SU-DHL-6 (cell line): ENCODE measurements at regions not wholly inside any gene's neighbourhood (a gene's known extent, or its start where the extent isn't known, plus 50 kb on each side); places are given as distances from the start of the nearest gene placed in this dataset.

Experiments used
- EZH2phosphoT487 ChIP-seq: fragments of 200-600 bp; sonication (generic), shearing (Covaris generic); conservative IDR thresholded peaks from 2 replicates; pipeline ENCODE4 v1.6.1; 2018; ENCODE audit warnings: mild to moderate bottlenecking, antibody characterized with exemption, low read length, moderate library complexity, mixed read lengths
- TF ChIP-seq, protein P1 (sequence below): fragments of 200-600 bp; sonication (generic); IDR thresholded peaks from one replicate; pipeline ENCODE4 v1.5.1; 2017; ENCODE audit warnings: antibody characterized with exemption, mild to moderate bottlenecking, low read length, moderate library complexity; ENCODE audit not compliant: insufficient read depth, poor library complexity, severe bottlenecking

DNA sequence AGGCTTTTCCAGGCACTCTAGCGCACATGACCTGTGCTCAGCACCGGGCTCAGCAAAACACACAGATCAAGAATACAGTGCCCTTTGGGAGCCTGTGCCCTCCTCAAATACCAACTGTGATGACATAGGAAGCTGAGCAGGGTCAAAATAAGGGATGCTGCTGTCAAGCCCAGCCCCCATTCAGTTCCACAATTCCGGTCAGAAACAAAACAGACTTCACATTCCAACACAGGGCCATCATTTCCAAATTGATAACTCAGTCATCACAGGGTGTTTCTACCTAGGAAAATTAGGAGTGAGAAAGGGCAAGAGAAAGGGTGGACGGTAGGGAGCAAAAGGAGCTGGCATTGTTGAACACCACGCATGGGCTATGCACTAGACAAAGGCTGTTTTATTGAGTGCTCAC, 158.4 kb upstream of the CCDC54 start:
- TF ChIP-seq, protein P1, sequence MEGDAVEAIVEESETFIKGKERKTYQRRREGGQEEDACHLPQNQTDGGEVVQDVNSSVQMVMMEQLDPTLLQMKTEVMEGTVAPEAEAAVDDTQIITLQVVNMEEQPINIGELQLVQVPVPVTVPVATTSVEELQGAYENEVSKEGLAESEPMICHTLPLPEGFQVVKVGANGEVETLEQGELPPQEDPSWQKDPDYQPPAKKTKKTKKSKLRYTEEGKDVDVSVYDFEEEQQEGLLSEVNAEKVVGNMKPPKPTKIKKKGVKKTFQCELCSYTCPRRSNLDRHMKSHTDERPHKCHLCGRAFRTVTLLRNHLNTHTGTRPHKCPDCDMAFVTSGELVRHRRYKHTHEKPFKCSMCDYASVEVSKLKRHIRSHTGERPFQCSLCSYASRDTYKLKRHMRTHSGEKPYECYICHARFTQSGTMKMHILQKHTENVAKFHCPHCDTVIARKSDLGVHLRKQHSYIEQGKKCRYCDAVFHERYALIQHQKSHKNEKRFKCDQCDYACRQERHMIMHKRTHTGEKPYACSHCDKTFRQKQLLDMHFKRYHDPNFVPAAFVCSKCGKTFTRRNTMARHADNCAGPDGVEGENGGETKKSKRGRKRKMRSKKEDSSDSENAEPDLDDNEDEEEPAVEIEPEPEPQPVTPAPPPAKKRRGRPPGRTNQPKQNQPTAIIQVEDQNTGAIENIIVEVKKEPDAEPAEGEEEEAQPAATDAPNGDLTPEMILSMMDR = no peak
- no peak for TF ChIP-seq EZH2phosphoT487
